Neural crest cell (in vitro differentiated cells): ENCODE measurements at regions not wholly inside any gene's neighbourhood (a gene's known extent, or its start where the extent isn't known, plus 50 kb on each side); places are given as distances from the start of the nearest gene placed in this dataset.

ENCODE experiments used
- DNase-seq: peaks from one replicate; pipeline ENCODE4 v3.0.0; 2021; ENCODE audit warnings: low read depth, mixed read lengths, low spot score
- H3K27ac Mint-ChIP-seq: one replicate; pipeline ENCODE4 v1.8.0; 2021; ENCODE audit warnings: mild to moderate bottlenecking, mixed read lengths; ENCODE audit not compliant: unreplicated experiment
- H3K27me3 Mint-ChIP-seq: 2 replicates; pipeline ENCODE4 v1.8.0; 2021; ENCODE audit warnings: low read depth, mild to moderate bottlenecking, mixed read lengths
- H3K36me3 Mint-ChIP-seq: 2 replicates; pipeline ENCODE4 v1.8.0; 2021; ENCODE audit warnings: low read depth, mild to moderate bottlenecking, mixed read lengths
- H3K4me1 Mint-ChIP-seq: 2 replicates; pipeline ENCODE4 v1.8.0; 2021; ENCODE audit warnings: mixed read lengths
- H3K4me3 Mint-ChIP-seq: one replicate; pipeline ENCODE4 v1.8.0; 2021; ENCODE audit warnings: mild to moderate bottlenecking, mixed read lengths
- H3K9me3 Mint-ChIP-seq: 2 replicates; pipeline ENCODE4 v1.8.0; 2021; ENCODE audit warnings: mixed read lengths
- TF ChIP-seq, protein P1 (sequence below): fragments of 200-600 bp; sonication (generic); conservative IDR thresholded peaks from 2 replicates; pipeline ENCODE4 v1.5.0; 2021; ENCODE audit warnings: antibody characterized with exemption, mild to moderate bottlenecking

DNA sequence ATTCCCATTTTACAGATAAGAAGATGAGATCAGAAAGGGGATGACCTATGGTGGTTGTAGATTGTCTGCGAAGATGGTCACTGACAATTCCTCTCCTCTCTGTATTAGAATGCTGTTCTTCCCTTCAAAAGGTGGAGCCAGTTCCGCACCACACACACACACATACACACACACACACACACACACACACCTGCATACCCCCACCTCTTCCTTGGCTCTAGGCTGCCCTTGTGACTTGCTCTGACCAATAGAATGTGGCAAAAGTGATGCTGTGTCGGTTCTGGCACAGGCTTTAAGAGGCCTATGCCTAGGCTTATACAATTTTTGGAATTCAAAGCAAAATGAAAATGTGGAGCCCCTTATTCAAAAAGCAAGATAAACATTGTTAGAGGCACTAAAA lies 88.0 kb downstream of the ZFP36L2 start:
- no peak for DNase-seq
- no peaks in the 10 kb centered on the region for H3K9me3 Mint-ChIP-seq
- TF ChIP-seq, protein P1, sequence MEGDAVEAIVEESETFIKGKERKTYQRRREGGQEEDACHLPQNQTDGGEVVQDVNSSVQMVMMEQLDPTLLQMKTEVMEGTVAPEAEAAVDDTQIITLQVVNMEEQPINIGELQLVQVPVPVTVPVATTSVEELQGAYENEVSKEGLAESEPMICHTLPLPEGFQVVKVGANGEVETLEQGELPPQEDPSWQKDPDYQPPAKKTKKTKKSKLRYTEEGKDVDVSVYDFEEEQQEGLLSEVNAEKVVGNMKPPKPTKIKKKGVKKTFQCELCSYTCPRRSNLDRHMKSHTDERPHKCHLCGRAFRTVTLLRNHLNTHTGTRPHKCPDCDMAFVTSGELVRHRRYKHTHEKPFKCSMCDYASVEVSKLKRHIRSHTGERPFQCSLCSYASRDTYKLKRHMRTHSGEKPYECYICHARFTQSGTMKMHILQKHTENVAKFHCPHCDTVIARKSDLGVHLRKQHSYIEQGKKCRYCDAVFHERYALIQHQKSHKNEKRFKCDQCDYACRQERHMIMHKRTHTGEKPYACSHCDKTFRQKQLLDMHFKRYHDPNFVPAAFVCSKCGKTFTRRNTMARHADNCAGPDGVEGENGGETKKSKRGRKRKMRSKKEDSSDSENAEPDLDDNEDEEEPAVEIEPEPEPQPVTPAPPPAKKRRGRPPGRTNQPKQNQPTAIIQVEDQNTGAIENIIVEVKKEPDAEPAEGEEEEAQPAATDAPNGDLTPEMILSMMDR: no peak
- H3K27me3 Mint-ChIP-seq: no peaks in the 10 kb centered on the region
- no peaks in the 10 kb centered on the region for H3K36me3 Mint-ChIP-seq
- H3K27ac Mint-ChIP-seq: no peak overlapping the region
- no peak overlapping the region for H3K4me3 Mint-ChIP-seq
- H3K4me1 Mint-ChIP-seq: peaks cover 51% of the 10 kb centered on the region

DNA sequence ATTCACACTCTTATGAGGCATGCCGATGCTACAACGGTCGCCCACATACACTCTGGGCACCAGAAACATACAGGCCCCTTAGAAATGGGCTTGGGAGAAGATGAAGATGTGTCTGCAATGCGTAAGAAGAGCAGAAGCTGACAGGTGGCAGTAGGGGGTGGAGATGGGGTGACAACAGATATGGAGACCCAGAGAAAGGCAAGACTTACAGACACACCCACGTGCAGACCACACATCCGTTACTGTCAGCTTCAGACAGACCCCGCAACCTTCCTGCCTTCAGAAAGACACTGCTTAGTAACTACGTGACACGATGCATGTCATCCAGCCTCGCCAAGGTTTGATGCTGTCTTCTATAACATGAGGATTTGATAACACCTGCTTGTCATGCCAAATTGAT lies 89.5 kb downstream of the ZFP36L2 start:
- H3K27ac Mint-ChIP-seq: no peak overlapping the region
- H3K27me3 Mint-ChIP-seq: no peaks in the 10 kb centered on the region
- peaks cover 51% of the 10 kb centered on the region for H3K4me1 Mint-ChIP-seq
- no peak for DNase-seq
- H3K9me3 Mint-ChIP-seq: no peaks in the 10 kb centered on the region
- no peaks in the 10 kb centered on the region for H3K36me3 Mint-ChIP-seq
- H3K4me3 Mint-ChIP-seq: no peak overlapping the region
- TF ChIP-seq, protein P1: no peak

DNA sequence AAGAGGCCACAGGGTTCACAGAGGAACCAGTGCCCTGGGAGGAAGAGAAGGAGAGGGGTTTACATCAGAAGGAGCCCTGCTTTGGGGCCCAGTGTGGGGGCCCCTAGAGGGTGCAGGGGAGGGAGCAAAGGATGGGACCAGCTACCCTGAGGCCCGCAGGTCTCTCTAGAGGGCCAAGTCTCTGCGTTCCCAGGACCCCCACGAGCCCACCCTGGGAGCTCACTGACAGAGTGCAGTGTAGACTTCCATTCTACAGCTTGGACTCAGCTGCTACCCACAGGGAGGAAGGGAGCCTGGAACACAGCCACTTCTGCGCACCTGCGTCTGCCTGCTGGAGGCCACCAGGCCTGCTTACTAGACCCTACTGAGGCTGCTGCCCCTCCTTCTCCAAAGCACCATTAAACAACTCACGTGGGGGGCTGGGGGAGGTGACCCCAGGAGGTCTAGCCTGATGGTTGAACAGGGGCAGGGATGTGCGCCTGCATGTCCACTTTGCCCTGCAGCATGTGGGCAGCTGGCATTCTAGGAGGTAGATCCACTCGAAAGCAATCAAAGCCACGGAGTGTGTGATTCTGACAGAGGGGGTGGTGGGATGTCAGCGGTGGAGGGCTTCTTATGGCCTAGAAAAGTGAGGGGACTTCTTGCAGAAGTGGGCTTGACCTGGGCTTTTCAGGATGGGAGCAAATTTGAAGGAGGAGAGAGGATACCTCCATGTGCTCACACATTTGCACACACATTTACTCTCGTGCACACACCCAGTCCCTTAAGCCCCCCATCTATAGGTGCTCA lies 90.2 kb downstream of the ZFP36L2 start:
- Mint-ChIP-seq H3K27ac (peak overlapping the region; percentile 66), H3K4me3 (peak overlapping the region; percentile 29), H3K27me3 (no peaks in the 10 kb centered on the region), H3K36me3 (no peaks in the 10 kb centered on the region), H3K4me1 (peaks cover 56% of the 10 kb centered on the region), H3K9me3 (no peaks in the 10 kb centered on the region)
- TF ChIP-seq, protein P1: no peak
- DNase-seq: no peak

DNA sequence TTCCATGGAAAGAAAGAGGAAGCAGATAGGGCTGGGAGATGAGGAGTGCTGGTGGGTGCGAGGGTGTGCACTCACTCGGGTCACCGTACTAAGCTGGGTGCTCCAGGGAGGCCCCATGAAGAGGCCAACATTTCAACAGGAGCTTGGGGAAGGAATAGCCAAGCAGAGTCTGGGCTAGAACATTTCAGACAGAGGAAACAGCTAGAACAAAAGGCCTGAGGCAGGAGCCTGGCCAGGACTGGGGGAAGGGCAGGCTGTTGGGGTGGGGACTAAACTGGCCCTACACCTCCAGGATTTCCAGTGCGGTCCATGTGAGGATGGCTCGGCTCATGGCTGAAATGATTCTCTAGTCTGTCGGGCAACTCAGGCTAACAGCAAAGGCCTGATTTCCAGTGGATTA lies 90.8 kb downstream of the ZFP36L2 start:
- DNase-seq: no peak
- H3K27ac Mint-ChIP-seq: peak overlapping the region; percentile 66
- TF ChIP-seq, protein P1: no peak
- H3K4me3 Mint-ChIP-seq: peak overlapping the region; percentile 29
- no peaks in the 10 kb centered on the region for H3K36me3 Mint-ChIP-seq
- H3K27me3 Mint-ChIP-seq: no peaks in the 10 kb centered on the region
- peaks cover 55% of the 10 kb centered on the region for H3K4me1 Mint-ChIP-seq
- H3K9me3 Mint-ChIP-seq: no peaks in the 10 kb centered on the region

DNA sequence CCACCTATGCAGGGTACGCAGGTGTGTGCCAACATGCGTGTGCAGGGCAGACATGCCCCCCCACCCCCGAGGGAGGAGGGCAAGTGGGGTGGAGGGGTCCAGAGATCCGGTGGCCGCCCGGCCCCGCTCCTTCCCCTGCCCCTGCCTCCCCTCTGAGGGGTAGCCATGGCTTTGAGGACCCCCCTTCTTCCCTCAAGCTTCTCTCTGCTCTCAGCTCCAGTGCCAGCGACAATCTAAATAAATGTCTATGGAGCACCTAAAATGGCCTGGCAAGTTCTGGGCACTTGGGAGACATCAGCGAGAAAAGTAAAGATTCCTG lies 91.9 kb downstream of the ZFP36L2 start:
- TF ChIP-seq, protein P1: no peak
- H3K4me3 Mint-ChIP-seq: no peak overlapping the region
- no peak for DNase-seq
- no peak overlapping the region for H3K27ac Mint-ChIP-seq
- H3K9me3 Mint-ChIP-seq: no peaks in the 10 kb centered on the region
- no peaks in the 10 kb centered on the region for H3K27me3 Mint-ChIP-seq
- peaks cover 49% of the 10 kb centered on the region for H3K4me1 Mint-ChIP-seq
- H3K36me3 Mint-ChIP-seq: no peaks in the 10 kb centered on the region
